ENCODE measurements at regions not wholly inside any gene's neighbourhood (a gene's known extent, or its start where the extent isn't known, plus 50 kb on each side); places are given as distances from the start of the nearest gene placed in this dataset.

GRCh38 chr18:77702686-77703085 is 453.0 kb downstream of the GALR1 start:
- Histone ChIP-seq H3K36me3 (ENCODE audit: control insufficient read depth in 5 of 5, insufficient read depth in 5 of 5, low read length in 5 of 5) (no peaks in the 10 kb centered on the region), H3K27ac (ENCODE audit: low read depth, low read length) (no peak overlapping the region), H3K27me3 (ENCODE audit: control insufficient read depth in 5 of 5, insufficient read depth in 4 of 5, low read length in 5 of 5) (peaks cover 0 to 9% (median 4%) of the 10 kb centered on the region in 5 donors), H3K4me3 (ENCODE audit: low read depth in 1 of 5, low read length in 5 of 5) (no peak overlapping the region), H3K9me3 (ENCODE audit: control insufficient read depth in 5 of 5, low read length in 5 of 5) (no peaks in the 10 kb centered on the region), H3K9ac (ENCODE audit: low read length in 5 of 5) (no peak overlapping the region), H3K4me1 (ENCODE audit: control insufficient read depth in 5 of 5, insufficient read depth in 5 of 5, low read length in 5 of 5) (no peaks in the 10 kb centered on the region)

GRCh38 chr18:77705301-77705700 is 455.7 kb downstream of the GALR1 start:
- H3K9ac ChIP-seq (ENCODE audit: low read length in 5 of 5), result no peak overlapping the region
- H3K9me3 ChIP-seq (ENCODE audit: control insufficient read depth in 5 of 5, low read length in 5 of 5), result no peaks in the 10 kb centered on the region
- no peak overlapping the region for H3K27ac ChIP-seq (ENCODE audit: low read depth, low read length)
- H3K36me3 ChIP-seq (ENCODE audit: control insufficient read depth in 5 of 5, insufficient read depth in 5 of 5, low read length in 5 of 5), result no peaks in the 10 kb centered on the region
- H3K4me1 ChIP-seq (ENCODE audit: control insufficient read depth in 5 of 5, insufficient read depth in 5 of 5, low read length in 5 of 5), result no peaks in the 10 kb centered on the region
- peaks cover 0 to 5% (median 2%) of the 10 kb centered on the region in 5 donors for H3K27me3 ChIP-seq (ENCODE audit: control insufficient read depth in 5 of 5, insufficient read depth in 4 of 5, low read length in 5 of 5)
- no peak overlapping the region for H3K4me3 ChIP-seq (ENCODE audit: low read depth in 1 of 5, low read length in 5 of 5)

GRCh38 chr18:77708826-77709506 is 459.3 kb downstream of the GALR1 start:
- H3K36me3 ChIP-seq (ENCODE audit: control insufficient read depth in 5 of 5, insufficient read depth in 5 of 5, low read length in 5 of 5), result no peaks in the 10 kb centered on the region
- no peaks in the 10 kb centered on the region for H3K9me3 ChIP-seq (ENCODE audit: control insufficient read depth in 5 of 5, low read length in 5 of 5)
- peaks cover 0 to 2% (median 0%) of the 10 kb centered on the region in 5 donors for H3K27me3 ChIP-seq (ENCODE audit: control insufficient read depth in 5 of 5, insufficient read depth in 4 of 5, low read length in 5 of 5)
- no peak overlapping the region for H3K9ac ChIP-seq (ENCODE audit: low read length in 5 of 5)
- no peaks in the 10 kb centered on the region for H3K4me1 ChIP-seq (ENCODE audit: control insufficient read depth in 5 of 5, insufficient read depth in 5 of 5, low read length in 5 of 5)
- H3K27ac ChIP-seq (ENCODE audit: low read depth, low read length), result no peak overlapping the region
- no peak overlapping the region for H3K4me3 ChIP-seq (ENCODE audit: low read depth in 1 of 5, low read length in 5 of 5)

GRCh38 chr18:77711096-77711495 is 461.4 kb downstream of the GALR1 start:
- H3K4me3 ChIP-seq (ENCODE audit: low read depth in 1 of 5, low read length in 5 of 5), result no peak overlapping the region
- no peaks in the 10 kb centered on the region for H3K36me3 ChIP-seq (ENCODE audit: control insufficient read depth in 5 of 5, insufficient read depth in 5 of 5, low read length in 5 of 5)
- no peak overlapping the region for H3K27ac ChIP-seq (ENCODE audit: low read depth, low read length)
- no peaks in the 10 kb centered on the region for H3K9me3 ChIP-seq (ENCODE audit: control insufficient read depth in 5 of 5, low read length in 5 of 5)
- H3K4me1 ChIP-seq (ENCODE audit: control insufficient read depth in 5 of 5, insufficient read depth in 5 of 5, low read length in 5 of 5), result no peaks in the 10 kb centered on the region
- peaks cover 0 to 2% (median 0%) of the 10 kb centered on the region in 5 donors for H3K27me3 ChIP-seq (ENCODE audit: control insufficient read depth in 5 of 5, insufficient read depth in 4 of 5, low read length in 5 of 5)
- H3K9ac ChIP-seq (ENCODE audit: low read length in 5 of 5), result no peak overlapping the region

GRCh38 chr18:77714716-77715115 is 465.1 kb downstream of the GALR1 start:
- no peaks in the 10 kb centered on the region for H3K9me3 ChIP-seq (ENCODE audit: control insufficient read depth in 5 of 5, low read length in 5 of 5)
- peaks cover 0 to 3% (median 0%) of the 10 kb centered on the region in 5 donors for H3K27me3 ChIP-seq (ENCODE audit: control insufficient read depth in 5 of 5, insufficient read depth in 4 of 5, low read length in 5 of 5)
- H3K4me1 ChIP-seq (ENCODE audit: control insufficient read depth in 5 of 5, insufficient read depth in 5 of 5, low read length in 5 of 5), result no peaks in the 10 kb centered on the region
- no peak overlapping the region for H3K9ac ChIP-seq (ENCODE audit: low read length in 5 of 5)
- no peak overlapping the region for H3K27ac ChIP-seq (ENCODE audit: low read depth, low read length)
- H3K4me3 ChIP-seq (ENCODE audit: low read depth in 1 of 5, low read length in 5 of 5), result no peak overlapping the region
- H3K36me3 ChIP-seq (ENCODE audit: control insufficient read depth in 5 of 5, insufficient read depth in 5 of 5, low read length in 5 of 5), result no peaks in the 10 kb centered on the region

GRCh38 chr18:77716282-77716681 is 466.6 kb downstream of the GALR1 start:
- H3K9me3 ChIP-seq (ENCODE audit: control insufficient read depth in 5 of 5, low read length in 5 of 5), result no peaks in the 10 kb centered on the region
- no peak overlapping the region for H3K9ac ChIP-seq (ENCODE audit: low read length in 5 of 5)
- H3K27ac ChIP-seq (ENCODE audit: low read depth, low read length), result no peak overlapping the region
- peaks cover 0 to 3% (median 0%) of the 10 kb centered on the region in 5 donors for H3K27me3 ChIP-seq (ENCODE audit: control insufficient read depth in 5 of 5, insufficient read depth in 4 of 5, low read length in 5 of 5)
- no peaks in the 10 kb centered on the region for H3K36me3 ChIP-seq (ENCODE audit: control insufficient read depth in 5 of 5, insufficient read depth in 5 of 5, low read length in 5 of 5)
- H3K4me3 ChIP-seq (ENCODE audit: low read depth in 1 of 5, low read length in 5 of 5), result no peak overlapping the region
- no peaks in the 10 kb centered on the region for H3K4me1 ChIP-seq (ENCODE audit: control insufficient read depth in 5 of 5, insufficient read depth in 5 of 5, low read length in 5 of 5)

- no peaks in the 10 kb centered on the region for H3K9me3 ChIP-seq (ENCODE audit: control insufficient read depth in 5 of 5, low read length in 5 of 5)
- no peak overlapping the region for H3K27ac ChIP-seq (ENCODE audit: low read depth, low read length)
- peaks cover 0 to 4% (median 0%) of the 10 kb centered on the region in 5 donors for H3K27me3 ChIP-seq (ENCODE audit: control insufficient read depth in 5 of 5, insufficient read depth in 4 of 5, low read length in 5 of 5)
- no peaks in the 10 kb centered on the region for H3K36me3 ChIP-seq (ENCODE audit: control insufficient read depth in 5 of 5, insufficient read depth in 5 of 5, low read length in 5 of 5)
- no peaks in the 10 kb centered on the region for H3K4me1 ChIP-seq (ENCODE audit: control insufficient read depth in 5 of 5, insufficient read depth in 5 of 5, low read length in 5 of 5)
- H3K4me3 ChIP-seq (ENCODE audit: low read depth in 1 of 5, low read length in 5 of 5), result no peak overlapping the region
- no peak overlapping the region for H3K9ac ChIP-seq (ENCODE audit: low read length in 5 of 5)
Measured at GRCh38 chr18:77733292-77733903, 483.8 kb downstream of the GALR1 start.

GRCh38 chr18:77736842-77737241 is 487.2 kb downstream of the GALR1 start:
- H3K4me3 ChIP-seq (ENCODE audit: low read depth in 1 of 5, low read length in 5 of 5), result no peak overlapping the region
- H3K4me1 ChIP-seq (ENCODE audit: control insufficient read depth in 5 of 5, insufficient read depth in 5 of 5, low read length in 5 of 5), result no peaks in the 10 kb centered on the region
- no peak overlapping the region for H3K9ac ChIP-seq (ENCODE audit: low read length in 5 of 5)

GRCh38 chr18:77737405-77737804 is 487.8 kb downstream of the GALR1 start:
- Histone ChIP-seq H3K9ac (ENCODE audit: low read length in 5 of 5) (no peak overlapping the region), H3K27ac (ENCODE audit: low read depth, low read length) (no peak overlapping the region), H3K9me3 (ENCODE audit: control insufficient read depth in 5 of 5, low read length in 5 of 5) (no peaks in the 10 kb centered on the region), H3K36me3 (ENCODE audit: control insufficient read depth in 5 of 5, insufficient read depth in 5 of 5, low read length in 5 of 5) (no peaks in the 10 kb centered on the region), H3K27me3 (ENCODE audit: control insufficient read depth in 5 of 5, insufficient read depth in 4 of 5, low read length in 5 of 5) (peaks cover 0 to 4% (median 0%) of the 10 kb centered on the region in 5 donors), H3K4me1 (ENCODE audit: control insufficient read depth in 5 of 5, insufficient read depth in 5 of 5, low read length in 5 of 5) (no peaks in the 10 kb centered on the region), H3K4me3 (ENCODE audit: low read depth in 1 of 5, low read length in 5 of 5) (no peak overlapping the region)

More at GRCh38 chr18:77736842-77737241, 487.2 kb downstream of the GALR1 start:
- Histone ChIP-seq H3K27me3 (ENCODE audit: control insufficient read depth in 5 of 5, insufficient read depth in 4 of 5, low read length in 5 of 5) (peaks cover 0 to 4% (median 0%) of the 10 kb centered on the region in 5 donors), H3K27ac (ENCODE audit: low read depth, low read length) (no peak overlapping the region), H3K36me3 (ENCODE audit: control insufficient read depth in 5 of 5, insufficient read depth in 5 of 5, low read length in 5 of 5) (no peaks in the 10 kb centered on the region), H3K9me3 (ENCODE audit: control insufficient read depth in 5 of 5, low read length in 5 of 5) (no peaks in the 10 kb centered on the region)

- no peaks in the 10 kb centered on the region for H3K9me3 ChIP-seq (ENCODE audit: control insufficient read depth in 5 of 5, low read length in 5 of 5)
- no peak overlapping the region for H3K9ac ChIP-seq (ENCODE audit: low read length in 5 of 5)
Measured at GRCh38 chr18:77749089-77749488, 499.4 kb downstream of the GALR1 start.

More at GRCh38 chr18:77749089-77749488, 499.4 kb downstream of the GALR1 start:
- Histone ChIP-seq H3K4me1 (ENCODE audit: control insufficient read depth in 5 of 5, insufficient read depth in 5 of 5, low read length in 5 of 5) (no peaks in the 10 kb centered on the region), H3K27me3 (ENCODE audit: control insufficient read depth in 5 of 5, insufficient read depth in 4 of 5, low read length in 5 of 5) (peaks cover 0 to 10% (median 3%) of the 10 kb centered on the region in 5 donors), H3K27ac (ENCODE audit: low read depth, low read length) (no peak overlapping the region), H3K4me3 (ENCODE audit: low read depth in 1 of 5, low read length in 5 of 5) (no peak overlapping the region), H3K36me3 (ENCODE audit: control insufficient read depth in 5 of 5, insufficient read depth in 5 of 5, low read length in 5 of 5) (no peaks in the 10 kb centered on the region)
